NK-92 treated with Interleukin-12 subunit alpha and Interleukin-12 subunit beta, amount 100 ng/mL, for 24 hours (cell line): ENCODE measurements at regions not wholly inside any gene's neighbourhood (a gene's known extent, or its start where the extent isn't known, plus 50 kb on each side); places are given as distances from the start of the nearest gene placed in this dataset.
A peak's percentile ranks its signal among the peaks of the same experiment; 100 is the strongest.
"Not testable (repeated sequence)": the region's sequence is repeated elsewhere in the genome, so short reads cannot be mapped to it uniquely, and the experiment has no call there.

Source experiments
- DNase-seq: peaks from one replicate; lab custom pipeline; 2025; lab: John Stamatoyannopoulos, UW

DNA sequence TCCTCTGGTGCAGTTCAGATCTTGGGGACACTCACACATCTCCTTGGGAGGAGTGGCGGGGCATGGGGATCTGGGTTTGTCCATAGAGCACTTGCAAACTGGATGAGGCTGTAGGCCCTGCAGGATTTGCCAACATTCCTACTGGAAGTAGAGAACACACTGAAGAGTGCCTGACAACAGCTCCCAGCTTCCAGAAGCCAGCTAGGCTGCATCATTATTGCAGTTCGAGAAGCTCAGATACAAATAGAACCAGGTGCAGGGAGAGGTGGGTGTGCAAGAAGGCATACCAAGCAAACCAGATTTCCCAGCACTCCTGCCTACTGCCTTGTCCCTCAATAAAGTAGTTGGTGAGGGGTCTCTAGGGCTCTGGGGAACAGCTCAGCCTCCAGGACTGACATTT is 52.5 kb downstream of the RHOB start:
- DNase-seq, result no peak

DNA sequence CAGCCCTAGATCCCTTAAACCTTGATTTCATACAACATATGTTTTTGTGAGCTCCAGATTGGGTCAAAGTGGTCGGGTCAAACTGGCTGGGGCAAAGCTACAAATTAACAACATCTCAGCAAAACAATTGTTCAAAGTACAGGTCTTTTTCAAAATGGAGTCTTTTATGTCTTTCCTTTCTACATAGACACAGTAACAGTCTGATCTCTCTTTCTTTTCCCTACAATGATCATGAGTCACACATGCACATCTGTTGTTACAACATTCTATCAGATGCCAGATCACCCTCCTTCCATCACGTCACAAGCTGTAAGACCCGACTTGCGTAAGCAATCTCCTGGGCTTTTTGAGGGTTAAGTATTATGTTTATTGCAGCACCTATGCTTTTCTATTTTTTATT is 55.1 kb downstream of the RHOB start:
- no peak for DNase-seq

DNA sequence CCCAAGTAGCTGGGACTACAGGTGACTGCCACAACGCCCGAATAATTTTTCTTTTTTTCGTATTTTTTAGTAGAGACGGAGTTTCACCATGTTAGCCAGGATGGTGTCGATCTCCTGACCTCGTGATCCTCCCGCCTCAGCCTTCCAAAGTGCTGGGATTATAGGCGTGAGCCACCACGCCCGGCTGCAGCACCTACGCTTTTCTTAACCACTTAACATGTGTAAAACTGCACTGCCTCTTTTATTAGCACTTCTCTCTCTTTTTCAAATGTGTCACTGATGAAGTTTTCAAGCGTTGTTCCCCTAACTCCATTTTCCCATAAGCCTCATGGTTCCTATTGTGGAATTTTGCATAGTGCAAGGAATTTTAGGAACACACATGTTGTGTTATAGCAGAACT is 55.6 kb downstream of the RHOB start:
- DNase-seq, result not testable (repeated sequence)

DNA sequence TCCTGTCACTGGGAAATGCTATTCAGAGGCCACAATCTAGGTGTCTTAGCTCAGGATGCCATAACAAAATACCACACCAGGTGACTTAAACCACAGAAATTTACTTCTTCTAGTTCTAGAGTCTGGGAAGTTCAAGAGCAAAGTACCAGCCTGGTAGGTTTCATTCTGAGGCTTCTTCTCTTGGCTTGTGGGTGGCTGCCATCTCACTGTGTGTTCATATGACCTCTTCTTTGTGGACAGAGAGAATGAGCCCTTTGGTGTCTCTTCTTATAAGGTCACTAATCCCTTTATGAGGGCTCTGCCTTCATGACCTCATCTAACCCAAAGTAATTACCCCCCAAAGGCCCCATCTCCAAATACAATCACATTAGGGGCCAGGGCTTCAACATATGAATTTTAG is 57.3 kb downstream of the RHOB start:
- DNase-seq, result no peak

DNA sequence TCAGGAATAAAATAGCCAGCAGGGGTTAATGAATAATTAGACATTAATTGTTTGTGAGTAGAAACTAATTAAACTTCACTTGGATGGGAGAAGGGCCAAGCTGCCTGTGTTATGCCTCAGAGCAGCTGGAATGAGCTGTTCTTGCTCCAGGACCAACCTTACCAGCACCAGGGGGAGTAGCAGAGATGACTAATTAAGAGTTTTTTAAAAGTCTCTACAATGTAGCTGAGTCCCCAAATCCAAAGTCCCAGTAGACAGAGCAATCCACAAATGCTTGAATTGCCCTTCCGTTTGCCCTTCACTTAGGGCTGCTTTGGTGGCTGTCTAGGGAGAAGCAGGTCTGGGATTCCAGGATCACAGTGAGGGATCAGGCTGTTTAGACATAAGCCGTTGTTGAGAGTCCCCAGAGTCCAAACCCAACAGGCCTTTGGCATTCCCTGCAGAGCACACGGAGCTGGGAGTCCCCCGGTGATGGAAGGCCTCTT is 59.4 kb downstream of the RHOB start:
- DNase-seq, result no peak

DNA sequence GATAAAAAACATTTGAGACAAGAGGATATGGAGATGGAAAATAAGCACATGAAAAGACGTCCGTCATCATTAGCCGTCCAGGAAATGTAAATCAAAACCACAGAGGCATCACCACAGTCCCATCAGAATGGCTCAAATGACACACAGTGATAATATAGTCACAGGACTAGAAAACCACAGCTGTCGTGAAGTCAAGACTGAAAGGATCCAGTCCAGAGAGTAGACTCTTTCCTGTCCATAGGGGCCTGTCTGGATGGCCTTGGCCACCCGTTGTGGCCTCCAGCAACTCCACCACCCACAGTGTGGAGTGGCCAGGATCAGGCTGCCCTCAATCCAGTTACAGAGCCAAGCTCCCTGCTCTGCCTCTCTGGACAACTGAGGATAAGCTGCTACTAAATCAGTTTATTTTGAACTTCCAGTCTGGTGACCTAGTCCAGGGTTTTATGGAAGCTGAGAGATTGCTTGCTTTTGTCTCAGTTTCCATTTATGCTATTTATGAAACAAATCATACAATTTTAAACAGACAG is 60.4 kb downstream of the RHOB start:
- peak; percentile 7 for DNase-seq

DNA sequence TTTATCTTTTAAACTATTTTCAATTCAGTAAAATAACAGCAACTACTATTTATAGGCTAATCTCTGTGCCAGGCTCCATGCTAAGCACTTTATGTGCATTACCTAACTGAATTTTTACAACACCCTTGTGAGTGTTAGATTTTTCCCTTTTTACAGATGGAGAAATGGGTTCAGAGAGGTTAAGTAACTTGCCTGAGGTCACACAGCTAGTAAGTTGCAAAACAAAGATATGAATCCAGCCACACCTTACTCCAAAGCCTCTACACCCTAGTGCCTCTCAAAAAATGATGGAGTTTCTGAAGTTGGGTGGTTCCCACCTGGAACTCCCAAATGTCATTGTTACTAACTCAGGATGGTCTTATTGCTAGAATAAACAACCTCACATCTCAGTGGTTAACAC is 60.8 kb downstream of the RHOB start:
- DNase-seq, result no peak

DNA sequence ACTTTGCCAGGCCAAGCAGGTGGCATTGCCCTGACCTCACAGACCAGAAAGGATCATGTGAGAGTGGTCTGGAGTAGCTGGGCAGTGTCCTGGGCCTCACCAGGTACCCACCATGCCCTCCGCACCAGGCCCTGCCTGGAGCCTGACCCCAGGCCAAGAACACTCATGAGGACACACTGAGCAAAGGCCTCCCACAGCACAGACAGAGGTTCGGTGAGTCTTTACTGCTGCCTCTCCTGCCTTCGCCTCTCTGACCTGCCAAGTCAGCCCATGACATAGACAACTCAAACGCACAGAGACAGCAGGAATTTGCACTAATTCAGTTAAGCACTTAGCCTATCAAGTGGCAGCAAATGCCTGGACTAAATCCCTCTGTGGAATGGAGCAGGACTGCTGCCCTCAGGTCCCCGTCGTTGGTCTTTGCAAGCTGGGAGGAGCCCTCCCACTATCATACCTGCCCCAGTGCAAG is 62.5 kb downstream of the RHOB start:
- DNase-seq, result no peak

DNA sequence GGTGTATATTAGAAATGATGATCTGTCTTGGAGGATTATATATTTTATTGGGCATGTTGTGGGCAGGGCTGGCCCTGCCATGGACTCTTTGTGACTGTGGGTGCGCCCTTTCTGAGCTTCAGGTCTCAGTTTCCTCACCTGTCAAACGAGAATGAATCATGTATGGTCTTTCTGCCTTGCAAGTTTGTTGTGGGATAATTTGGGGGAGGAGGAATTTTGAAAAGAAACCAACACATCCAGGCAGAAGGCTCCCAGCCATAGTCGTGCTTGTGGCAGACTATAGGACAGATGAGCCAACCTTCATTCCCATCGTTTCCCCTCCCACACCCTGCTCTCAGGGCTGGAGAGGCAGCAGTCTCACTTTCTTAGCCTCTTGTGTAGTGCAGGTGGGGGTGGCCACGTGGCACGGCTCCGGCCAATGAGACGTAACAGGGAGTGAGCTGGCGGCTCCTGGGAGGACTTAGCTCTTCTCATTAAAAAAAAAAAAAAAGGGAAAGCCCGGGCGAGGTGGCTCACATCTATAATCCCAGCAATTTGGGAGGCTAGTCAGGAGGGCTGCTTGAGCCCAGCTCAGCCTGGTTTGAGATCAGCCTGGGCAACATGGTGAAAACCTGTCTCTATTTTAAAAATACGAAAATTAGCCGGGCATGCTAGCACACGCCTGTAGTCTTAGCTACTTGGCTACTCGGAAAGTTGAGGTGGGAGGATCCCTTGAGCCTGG is 63.1 kb downstream of the RHOB start:
- DNase-seq, result no peak

DNA sequence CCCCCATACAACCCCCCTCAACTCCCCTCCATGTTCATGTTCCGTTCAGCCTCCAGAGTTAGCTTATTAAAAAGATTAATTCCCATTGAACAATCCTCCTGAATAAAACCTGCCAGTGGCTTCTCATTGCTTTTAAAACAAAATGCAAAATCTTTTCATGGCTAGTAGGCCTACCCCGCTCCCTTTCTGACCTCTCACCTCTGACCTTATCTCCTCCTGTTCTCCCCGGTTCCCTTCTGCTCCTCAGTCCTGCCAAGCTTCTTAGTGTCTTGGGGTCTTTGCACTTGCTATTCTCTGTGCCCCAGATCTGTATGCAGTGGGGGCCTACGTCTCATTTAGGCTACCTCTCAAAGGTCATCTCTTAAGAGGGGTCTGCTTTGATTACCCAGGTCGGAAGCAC is 64.3 kb downstream of the RHOB start:
- DNase-seq, result no peak

DNA sequence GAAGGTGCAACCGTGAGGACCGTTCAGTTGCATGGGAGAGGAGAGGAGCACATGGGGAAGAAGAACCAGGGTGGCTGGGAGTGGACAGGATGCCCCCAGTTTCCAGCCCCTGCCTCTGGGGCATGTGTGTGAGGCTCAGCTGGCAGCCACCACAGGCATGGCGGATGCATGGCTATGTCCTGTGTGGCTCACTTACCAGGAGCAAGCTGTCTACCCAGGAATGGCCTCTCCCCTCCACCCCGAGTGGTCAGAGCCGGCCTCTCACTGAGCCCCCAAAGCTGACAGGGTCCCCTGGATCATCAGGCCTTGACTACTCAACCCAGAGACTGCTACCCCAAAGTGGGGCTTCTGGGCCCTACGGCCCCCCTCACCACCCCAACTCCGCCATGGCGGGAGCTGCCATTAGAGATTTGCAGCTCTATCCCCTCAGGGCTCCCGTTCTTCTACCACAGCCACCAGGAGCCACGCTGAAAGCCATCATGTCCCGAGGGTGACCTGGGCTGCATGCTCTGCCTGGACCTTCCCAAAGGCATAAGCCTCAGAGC is 65.3 kb downstream of the RHOB start:
- no peak for DNase-seq

DNA sequence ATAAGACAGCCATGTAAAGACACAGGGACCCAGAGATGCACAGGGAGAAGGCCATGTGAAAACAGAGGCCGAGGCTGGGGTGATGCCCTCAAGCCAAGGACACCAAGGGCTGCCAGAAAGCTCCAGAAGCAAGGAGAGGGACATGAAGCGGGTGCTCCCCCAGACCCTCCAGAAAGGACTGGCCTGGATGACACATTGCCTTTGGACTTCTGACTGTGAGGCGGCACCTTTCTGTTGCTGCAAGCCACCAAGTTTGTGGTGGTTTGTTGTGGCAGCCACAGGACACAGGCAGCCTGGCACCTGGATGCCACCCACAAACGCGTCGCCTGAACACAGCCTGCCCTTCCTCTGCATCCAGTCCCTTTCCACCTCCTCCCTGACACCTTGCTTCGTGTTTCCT is 67.1 kb downstream of the RHOB start:
- no peak for DNase-seq

DNA sequence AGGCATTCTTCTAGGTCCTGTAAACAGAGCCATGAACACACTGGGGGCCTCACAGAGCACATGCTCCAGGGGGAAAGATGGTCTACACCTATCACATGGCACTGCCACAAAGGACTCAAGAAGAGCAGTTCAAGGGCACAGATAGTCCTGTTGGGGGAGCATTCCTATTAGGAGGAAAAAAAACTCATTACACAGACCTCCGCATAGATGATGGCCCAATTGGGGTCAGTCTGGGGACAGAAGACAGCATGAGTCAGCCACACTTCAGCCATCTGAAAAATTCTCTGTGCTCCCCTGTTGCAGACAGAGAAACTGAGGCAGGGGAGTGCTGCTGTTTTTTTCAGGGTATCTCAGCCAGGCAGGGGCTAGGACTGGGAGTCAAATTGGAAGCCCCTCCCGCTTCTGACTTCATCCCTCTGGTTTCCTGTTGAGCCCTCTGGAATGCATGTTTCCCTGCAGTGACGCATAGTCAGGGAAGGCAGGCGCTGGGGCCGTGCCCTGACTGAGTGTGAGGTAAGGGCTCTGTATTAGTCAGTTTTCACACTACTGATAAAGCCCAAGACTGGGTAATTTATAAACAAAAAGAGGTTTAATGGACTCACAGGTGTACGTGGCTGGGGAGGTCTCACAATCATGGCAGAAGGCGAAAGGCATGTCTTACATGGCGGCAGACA is 67.9 kb downstream of the RHOB start:
- DNase-seq, result no peak

DNA sequence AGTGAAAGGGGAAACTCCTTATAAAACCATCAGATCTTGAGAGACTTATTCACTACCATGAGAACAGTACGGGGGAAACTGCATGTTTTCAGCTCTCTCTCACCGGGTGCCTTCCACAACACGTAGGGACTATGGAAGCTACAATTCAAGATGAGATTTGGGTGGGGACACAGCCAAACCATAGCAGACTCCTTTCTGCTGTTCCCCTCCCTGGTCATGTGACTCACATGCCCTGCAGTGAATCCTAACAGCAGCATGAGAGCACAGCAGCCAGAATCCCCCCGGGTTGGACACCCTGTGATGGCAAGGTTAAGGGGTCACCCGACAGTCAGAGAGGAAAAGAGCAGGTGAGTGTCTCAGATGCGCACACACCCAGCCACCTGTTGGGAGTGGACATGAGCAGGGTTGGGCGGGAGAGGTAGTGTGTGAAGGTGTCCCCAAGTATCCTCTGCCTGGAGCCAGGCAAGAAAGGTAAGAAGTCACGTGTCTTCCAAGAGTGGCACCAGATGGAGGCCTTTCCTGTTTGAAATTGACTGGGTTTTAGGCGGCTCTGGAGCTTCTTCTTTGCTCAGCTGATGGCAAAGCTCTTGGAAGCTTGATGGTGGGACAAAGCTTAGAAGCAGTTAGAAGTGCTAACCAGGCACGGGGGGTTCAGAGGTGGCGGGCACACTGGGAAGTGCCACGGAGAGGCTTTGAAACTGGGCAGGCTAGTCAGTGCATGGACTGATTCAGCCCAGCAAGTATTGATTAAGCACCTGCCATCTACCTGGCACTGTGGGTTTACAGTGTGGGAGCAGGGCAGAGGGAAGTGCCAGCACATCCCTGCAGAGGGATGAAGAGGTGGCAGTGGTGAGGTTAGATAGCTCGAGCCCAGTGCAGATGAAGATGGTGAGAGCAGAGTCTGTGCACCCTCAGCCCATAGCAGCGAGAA is 68.7 kb downstream of the RHOB start:
- DNase-seq, result no peak

DNA sequence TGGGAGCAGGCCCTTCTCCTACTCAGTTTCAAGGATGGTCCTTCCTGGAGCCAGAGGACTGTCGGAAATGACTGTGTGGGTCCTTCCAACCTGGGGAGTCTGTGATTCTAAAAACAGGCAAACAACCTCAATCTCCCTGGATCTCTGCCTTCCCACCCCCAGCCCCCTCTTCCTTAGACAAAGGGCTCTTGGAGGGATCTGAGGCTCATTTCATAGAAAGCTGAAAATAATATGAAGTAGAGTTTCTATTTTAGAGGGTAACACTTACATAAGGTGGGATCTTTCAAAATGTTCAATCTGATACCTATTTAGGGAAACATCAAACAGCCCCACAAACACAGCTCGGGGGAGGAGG is 69.4 kb downstream of the RHOB start:
- no peak for DNase-seq

DNA sequence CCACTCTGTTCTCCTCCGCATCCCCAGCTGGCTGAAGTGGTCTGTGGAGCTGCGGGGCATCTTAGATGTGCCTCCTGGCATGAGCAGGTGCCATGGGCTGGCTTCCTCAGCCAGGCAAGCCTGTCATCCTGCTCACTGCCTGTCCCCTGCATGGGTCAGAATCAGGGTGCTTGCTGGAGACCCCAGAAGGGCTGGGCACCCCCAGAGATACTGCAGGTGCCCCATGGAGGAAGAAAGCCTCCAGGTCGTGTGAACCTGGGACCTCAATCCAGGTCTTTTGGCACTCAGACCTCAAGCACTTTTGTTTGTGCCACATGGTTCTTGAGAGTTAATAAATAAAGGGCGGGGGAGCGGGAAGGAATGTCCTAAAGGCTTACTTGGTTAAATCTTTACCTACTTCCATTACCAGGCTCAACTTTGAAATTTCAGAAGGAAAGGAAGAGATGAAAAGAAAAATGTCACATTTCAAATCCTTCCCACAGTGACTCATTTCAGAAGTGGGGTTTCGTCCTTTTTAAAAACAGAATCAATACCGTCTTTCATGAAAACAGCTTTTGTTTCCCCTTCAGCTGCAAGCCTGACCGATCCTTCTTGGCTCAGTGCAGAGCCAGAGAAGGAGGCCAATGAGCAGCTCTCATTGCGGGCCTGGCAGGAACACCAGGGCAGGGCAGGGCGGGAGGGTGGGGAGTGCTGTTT is 69.9 kb downstream of the RHOB start:
- no peak for DNase-seq

DNA sequence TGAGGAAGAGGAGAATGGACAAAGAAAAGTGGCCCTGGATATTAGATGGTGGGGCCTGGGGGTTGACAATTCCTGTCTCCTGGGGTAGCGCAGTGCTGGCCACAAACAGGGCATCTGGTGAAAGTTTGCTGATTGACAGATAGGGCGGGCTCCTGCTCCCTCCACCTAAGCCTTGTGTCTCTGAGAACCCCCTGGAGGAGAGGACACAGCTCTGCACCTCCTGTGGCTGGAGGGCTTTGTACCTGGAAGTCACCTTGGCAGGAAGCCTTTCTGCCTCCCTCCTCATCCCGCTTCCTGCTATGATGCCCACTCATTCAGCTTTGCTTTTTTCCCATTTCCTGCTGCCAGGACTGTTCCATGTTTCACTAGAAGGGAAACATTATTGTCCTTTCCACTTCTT is 72.4 kb downstream of the RHOB start:
- DNase-seq, result no peak

DNA sequence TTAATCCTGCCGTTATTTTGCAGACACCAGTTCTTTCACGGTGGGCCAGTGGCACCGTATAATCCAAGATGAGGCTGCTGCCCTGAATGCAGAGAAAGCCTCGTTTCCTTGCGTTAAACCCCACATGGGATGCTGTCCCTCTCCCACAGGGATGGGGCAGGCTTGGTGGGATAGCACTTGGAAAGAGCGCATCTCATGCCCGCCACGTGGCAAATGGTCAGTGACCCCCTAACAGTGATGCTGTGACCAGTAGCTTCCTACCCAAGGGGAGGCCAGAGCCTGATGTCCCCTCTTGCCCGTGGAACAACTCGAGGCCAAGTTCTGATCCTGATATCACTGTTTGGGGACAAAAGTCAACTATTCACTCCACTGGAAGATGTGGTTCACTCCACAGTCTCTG is 73.3 kb downstream of the RHOB start:
- no peak for DNase-seq

DNA sequence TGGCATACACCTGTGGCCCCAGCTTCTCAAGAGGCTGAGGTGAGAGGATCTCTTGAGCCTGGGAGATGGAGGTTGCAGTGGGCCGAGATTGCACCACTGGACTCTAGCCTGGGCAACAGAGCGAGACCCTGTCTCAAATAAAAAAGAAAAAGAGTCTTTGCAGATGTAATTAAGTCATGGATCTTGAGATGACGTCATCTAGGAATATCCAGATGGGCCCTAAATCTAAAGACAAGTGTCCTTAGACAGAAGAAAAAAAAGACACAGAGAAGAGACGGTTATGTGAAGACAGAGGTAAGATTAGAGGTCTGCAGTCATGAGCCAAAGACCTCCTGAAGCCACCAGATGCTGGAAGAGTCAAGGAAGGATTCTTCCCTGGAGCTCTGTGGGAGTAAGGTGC is 74.3 kb downstream of the RHOB start:
- DNase-seq, result no peak

DNA sequence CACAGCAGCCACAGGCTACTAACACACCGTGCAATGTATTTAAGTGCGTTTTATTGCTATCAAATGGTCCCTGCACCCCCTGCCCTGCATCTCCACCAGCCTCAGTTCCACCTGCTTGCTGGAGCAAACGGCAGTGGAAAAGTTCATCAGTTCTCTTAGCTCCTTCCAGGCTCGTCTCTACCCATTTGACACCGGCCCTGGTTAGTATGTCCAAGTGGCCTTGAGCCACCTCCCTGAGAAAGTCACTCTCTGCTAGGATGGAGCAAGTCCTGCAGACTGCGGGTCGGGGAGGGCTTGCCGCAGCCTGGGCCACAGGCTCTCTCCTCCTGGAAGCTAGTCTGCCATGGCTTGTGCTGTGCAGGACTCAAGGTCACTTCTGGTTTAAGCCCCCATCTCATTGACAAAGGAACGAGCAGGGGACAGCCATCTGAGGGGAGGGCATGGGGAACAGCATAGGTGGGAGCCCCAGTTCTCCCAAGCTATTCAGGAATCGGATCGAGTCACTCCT is 74.9 kb downstream of the RHOB start:
- DNase-seq, result no peak

DNA sequence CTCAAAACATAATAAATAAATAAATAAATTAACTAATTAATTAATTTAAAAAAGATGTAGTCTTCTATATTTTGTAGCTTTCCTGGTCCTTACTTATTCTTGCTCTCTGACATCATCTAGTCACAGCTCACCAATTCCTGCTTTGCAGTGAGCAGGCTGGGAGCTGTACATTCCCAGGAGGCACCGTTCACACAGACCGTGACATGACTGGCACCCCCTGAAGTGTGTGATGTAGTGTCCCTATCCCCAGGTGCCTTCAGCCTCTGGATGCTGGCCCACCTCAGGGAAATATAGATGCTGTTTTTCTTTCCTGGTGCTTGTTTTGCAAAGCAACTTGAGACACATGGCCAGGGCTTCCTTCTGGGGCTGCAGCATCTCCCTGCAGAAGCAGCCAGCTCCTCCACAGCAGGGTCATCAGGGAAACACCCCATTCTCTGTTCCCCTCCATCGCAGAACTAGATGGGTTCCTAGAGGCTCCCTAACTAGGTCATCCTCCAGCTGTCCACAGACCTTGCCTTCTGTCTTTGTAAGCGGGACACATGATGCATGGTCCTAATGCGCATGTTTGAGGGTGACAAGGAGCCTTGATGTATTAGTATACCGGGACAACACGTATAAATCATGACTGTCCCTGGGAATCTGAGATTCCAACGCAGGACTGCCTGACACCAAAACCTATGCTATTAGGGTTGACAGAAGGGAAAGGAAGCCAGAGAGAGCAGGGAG is 76.4 kb downstream of the RHOB start:
- DNase-seq, result no peak
